HL-60 (cell line): ENCODE measurements at regions not wholly inside any gene's neighbourhood (a gene's known extent, or its start where the extent isn't known, plus 50 kb on each side); places are given as distances from the start of the nearest gene placed in this dataset.

Source experiments
- DNase-seq, 2 experiments: peaks; one replicate each; pipeline ENCODE4 v3.0.0-alpha.2; 2010 to 2020; ENCODE audit warnings: low read depth in 1 of 2, low spot score in 1 of 2
- H3K27ac ChIP-seq: fragments of 250-450 bp; sonication (Bioruptor Pico); replicated peaks from 2 replicates; pipeline ENCODE4 v1.5.1; 2020; ENCODE audit warnings: mild to moderate bottlenecking, moderate library complexity
- H3K27me3 ChIP-seq: fragments of 250-450 bp; sonication (Bioruptor Pico); 2 replicates; pipeline ENCODE4 v1.5.1; 2021; ENCODE audit warnings: mild to moderate bottlenecking, moderate library complexity; ENCODE audit not compliant: insufficient read depth, poor library complexity, severe bottlenecking
- H3K4me3 ChIP-seq: replicated peaks from 2 replicates; pipeline ENCODE4 v1.5.1; 2011; ENCODE audit warnings: mild to moderate bottlenecking, control low read depth, low read length; ENCODE audit not compliant: insufficient read depth
- GABPA ChIP-seq: IDR thresholded peaks from 2 replicates; pipeline ENCODE4 v1.6.1; 2012; ENCODE audit warnings: low read depth
- POLR2AphosphoS5 ChIP-seq: IDR thresholded peaks from 2 replicates; pipeline ENCODE4 v1.6.1; 2012; ENCODE audit warnings: low read depth
- SPI1 ChIP-seq: IDR thresholded peaks from 2 replicates; pipeline ENCODE4 v1.6.1; 2012; ENCODE audit warnings: low read depth, mild to moderate bottlenecking, borderline replicate concordance
- TF ChIP-seq, protein P1 (sequence below): IDR thresholded peaks from one replicate; pipeline ENCODE4 v1.5.1; 2011; ENCODE audit warnings: low read length, control low read depth, inconsistent platforms; ENCODE audit not compliant: insufficient read depth
- TF ChIP-seq, protein P2 (sequence below): IDR thresholded peaks from 2 replicates; pipeline ENCODE4 v1.6.1; 2012; ENCODE audit warnings: low read depth; ENCODE audit not compliant: insufficient replicate concordance

DNA sequence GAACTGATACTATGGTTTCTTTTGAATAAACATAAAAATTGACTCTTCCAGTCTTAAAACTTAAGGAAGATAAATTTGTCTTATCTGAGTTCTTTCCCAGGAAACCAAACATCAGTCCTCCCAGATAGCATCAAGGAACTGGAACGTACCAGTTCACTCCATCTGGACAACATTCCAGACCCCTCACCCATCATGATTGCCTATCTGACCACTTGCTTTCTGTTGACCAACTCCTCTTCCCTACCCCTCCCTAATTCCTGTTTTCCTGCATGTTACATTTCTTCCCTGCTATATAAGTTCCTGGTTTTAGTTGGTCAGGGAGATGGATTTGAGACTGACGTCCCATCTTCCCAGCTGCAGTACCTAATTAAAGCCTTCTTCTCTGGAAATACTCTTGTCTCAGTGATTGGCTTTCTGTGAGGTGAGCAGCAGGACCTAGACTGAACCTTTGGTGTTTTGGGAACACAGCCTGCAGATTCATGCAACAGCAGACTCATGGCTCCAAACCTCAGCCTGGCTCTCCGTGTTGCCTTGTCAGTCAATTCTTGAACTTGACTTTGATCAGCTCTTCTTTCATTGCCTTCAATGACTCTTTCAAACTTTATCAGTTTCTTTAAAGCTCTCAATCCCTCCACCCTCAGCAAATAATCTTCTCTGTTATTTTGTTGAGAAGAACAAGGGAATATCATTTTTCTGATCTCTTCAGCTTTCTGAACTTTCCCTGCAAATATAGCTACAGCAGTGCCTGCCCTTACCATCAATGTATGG, 123.6 kb downstream of the RPL22L1 start:
- no peak for DNase-seq

DNA sequence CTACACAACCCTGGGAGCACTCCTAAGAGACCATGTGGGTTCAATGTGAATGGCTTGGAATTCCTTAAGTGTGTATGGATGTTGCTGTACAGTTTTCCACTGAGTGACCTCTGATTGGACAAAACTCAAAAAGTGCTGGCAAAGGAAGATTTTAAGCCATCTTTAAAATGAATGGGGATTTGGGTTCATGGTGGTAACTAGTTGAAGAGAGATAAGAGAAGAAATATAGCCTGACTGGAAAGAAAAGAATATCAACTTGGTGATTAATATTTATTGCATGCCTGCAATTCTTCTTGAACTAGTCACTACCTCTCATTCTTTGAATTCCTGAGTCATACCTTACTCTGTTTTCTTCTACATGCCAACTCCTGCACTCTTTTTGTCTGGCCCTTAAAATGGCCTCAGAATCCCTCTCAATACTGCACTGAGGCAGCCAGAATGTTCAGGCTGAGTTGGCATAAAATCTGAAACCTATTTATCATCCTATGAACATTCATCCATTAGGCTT, 124.7 kb downstream of the RPL22L1 start:
- peaks cover 4% of the 10 kb centered on the region for H3K27me3 ChIP-seq
- no peak overlapping the region for H3K27ac ChIP-seq
- H3K4me3 ChIP-seq: no peak overlapping the region
- no peak for TF ChIP-seq POLR2AphosphoS5
- TF ChIP-seq SPI1: no peak
- DNase-seq: no peak

More for the DNA sequence above, 123.6 kb downstream of the RPL22L1 start:
- H3K27ac ChIP-seq: no peak overlapping the region
- TF ChIP-seq, protein P1, sequence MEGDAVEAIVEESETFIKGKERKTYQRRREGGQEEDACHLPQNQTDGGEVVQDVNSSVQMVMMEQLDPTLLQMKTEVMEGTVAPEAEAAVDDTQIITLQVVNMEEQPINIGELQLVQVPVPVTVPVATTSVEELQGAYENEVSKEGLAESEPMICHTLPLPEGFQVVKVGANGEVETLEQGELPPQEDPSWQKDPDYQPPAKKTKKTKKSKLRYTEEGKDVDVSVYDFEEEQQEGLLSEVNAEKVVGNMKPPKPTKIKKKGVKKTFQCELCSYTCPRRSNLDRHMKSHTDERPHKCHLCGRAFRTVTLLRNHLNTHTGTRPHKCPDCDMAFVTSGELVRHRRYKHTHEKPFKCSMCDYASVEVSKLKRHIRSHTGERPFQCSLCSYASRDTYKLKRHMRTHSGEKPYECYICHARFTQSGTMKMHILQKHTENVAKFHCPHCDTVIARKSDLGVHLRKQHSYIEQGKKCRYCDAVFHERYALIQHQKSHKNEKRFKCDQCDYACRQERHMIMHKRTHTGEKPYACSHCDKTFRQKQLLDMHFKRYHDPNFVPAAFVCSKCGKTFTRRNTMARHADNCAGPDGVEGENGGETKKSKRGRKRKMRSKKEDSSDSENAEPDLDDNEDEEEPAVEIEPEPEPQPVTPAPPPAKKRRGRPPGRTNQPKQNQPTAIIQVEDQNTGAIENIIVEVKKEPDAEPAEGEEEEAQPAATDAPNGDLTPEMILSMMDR: no peak
- TF ChIP-seq GABPA (no peak), SPI1 (no peak), POLR2AphosphoS5 (no peak)
- TF ChIP-seq, protein P2, sequence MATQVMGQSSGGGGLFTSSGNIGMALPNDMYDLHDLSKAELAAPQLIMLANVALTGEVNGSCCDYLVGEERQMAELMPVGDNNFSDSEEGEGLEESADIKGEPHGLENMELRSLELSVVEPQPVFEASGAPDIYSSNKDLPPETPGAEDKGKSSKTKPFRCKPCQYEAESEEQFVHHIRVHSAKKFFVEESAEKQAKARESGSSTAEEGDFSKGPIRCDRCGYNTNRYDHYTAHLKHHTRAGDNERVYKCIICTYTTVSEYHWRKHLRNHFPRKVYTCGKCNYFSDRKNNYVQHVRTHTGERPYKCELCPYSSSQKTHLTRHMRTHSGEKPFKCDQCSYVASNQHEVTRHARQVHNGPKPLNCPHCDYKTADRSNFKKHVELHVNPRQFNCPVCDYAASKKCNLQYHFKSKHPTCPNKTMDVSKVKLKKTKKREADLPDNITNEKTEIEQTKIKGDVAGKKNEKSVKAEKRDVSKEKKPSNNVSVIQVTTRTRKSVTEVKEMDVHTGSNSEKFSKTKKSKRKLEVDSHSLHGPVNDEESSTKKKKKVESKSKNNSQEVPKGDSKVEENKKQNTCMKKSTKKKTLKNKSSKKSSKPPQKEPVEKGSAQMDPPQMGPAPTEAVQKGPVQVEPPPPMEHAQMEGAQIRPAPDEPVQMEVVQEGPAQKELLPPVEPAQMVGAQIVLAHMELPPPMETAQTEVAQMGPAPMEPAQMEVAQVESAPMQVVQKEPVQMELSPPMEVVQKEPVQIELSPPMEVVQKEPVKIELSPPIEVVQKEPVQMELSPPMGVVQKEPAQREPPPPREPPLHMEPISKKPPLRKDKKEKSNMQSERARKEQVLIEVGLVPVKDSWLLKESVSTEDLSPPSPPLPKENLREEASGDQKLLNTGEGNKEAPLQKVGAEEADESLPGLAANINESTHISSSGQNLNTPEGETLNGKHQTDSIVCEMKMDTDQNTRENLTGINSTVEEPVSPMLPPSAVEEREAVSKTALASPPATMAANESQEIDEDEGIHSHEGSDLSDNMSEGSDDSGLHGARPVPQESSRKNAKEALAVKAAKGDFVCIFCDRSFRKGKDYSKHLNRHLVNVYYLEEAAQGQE: no peak
- H3K4me3 ChIP-seq: no peak overlapping the region
- peaks cover 3% of the 10 kb centered on the region for H3K27me3 ChIP-seq

DNA sequence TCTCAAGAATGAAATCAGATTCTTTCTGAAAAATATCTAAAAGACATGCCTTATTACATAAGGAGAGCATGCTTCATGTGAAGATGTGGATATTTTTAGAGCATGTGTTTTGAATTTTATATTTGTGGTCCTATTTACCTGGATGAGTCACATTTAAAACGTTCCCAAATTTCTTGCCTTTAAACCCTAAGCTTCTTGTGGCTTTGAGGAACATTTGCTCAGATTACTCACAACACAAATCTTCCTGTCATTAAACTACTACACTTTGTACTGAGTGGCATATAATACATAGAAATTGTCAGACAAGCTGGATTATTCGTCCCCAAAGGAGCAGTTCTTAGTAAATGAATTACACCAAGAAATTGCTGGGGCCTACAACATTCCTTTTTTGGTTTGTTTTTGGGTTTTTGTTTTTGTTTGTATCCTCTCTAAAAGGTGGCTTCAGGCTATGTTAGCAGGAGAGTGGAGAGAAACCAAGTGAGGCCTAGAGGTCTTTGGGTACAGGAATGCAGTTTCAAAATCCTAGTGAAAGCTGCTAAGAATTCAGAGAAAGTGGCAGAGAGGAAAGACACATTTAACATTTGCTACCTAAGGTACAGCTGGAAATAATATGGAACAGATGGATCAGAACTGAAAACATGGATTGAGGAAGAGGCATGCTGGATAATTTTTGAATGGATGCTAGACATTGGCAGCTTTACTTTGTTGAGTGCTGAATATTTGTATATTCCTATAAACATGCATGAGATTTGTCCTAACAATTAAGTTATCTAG, 128.1 kb downstream of the RPL22L1 start:
- Histone ChIP-seq H3K27ac (no peak overlapping the region), H3K4me3 (no peak overlapping the region), H3K27me3 (peaks cover 2% of the 10 kb centered on the region)
- no peak for TF ChIP-seq GABPA
- TF ChIP-seq, protein P2: no peak
- TF ChIP-seq, protein P1: no peak
- no peak for TF ChIP-seq SPI1
- no peak for TF ChIP-seq POLR2AphosphoS5
- DNase-seq: no peak
